CD4-positive, alpha-beta T cell (primary cell): ENCODE measurements at regions not wholly inside any gene's neighbourhood (a gene's known extent, or its start where the extent isn't known, plus 50 kb on each side); places are given as distances from the start of the nearest gene placed in this dataset.

Experiments
- ATAC-seq: fragments of 200-7000 bp; cut with Tn5 transposase; one replicate; pipeline ENCODE4 v1.10.0; 2022; ENCODE audit warnings: mild to moderate bottlenecking; ENCODE audit not compliant: poor library complexity
- CTCF ChIA-PET: fragments of 350-600 bp; sonication (Branson Sonifier 250); formaldehyde crosslinking; loops from one replicate; lab custom pipeline; 2021; ENCODE audit warnings: antibody characterized with exemption, inconsistent platforms; lab: Charles Lee
- POLR2A ChIA-PET: fragments of 350-600 bp; sonication (Branson Sonifier 250); formaldehyde crosslinking; loops from one replicate; lab custom pipeline; 2021; ENCODE audit warnings: antibody characterized with exemption, inconsistent platforms; lab: Charles Lee
- DNase-seq, 14 experiments: peaks; one replicate each; pipeline ENCODE4 v3.0.0-alpha.2; 2013 to 2020; ENCODE audit warnings: mixed read lengths in 2 of 14
- H3K27ac ChIP-seq, 2 donors: one replicate each; pipeline versions ENCODE4 v1.5.1 to v1.7.0; 2013; ENCODE audit warnings: low read length in 2 of 2, low read depth in 1 of 2, mild to moderate bottlenecking in 1 of 2
- H3K27me3 ChIP-seq, 2 experiments: 1 replicate in 1 of 2; 2 replicates in 1 of 2; pipeline versions ENCODE4 v1.6.1 to v1.7.0; 2013; ENCODE audit warnings: low read length in 2 of 2, control low read depth in 1 of 2, mild to moderate bottlenecking in 1 of 2, moderate library complexity in 1 of 2; ENCODE audit not compliant: insufficient read depth in 2 of 2, control insufficient read depth in 1 of 2
- H3K36me3 ChIP-seq: one replicate; pipeline ENCODE4 v1.6.1; 2013; ENCODE audit warnings: low read length, control low read depth; ENCODE audit not compliant: insufficient read depth
- H3K4me1 ChIP-seq: one replicate; pipeline ENCODE4 v1.6.1; 2013; ENCODE audit warnings: low read length, control low read depth; ENCODE audit not compliant: insufficient read depth
- H3K4me3 ChIP-seq: one replicate; pipeline ENCODE4 v1.5.1; 2013; ENCODE audit warnings: mild to moderate bottlenecking, low read length, moderate library complexity
- H3K9me3 ChIP-seq, 2 experiments: 1 replicate in 1 of 2; 2 replicates in 1 of 2; pipeline versions ENCODE4 v1.6.1 to v1.7.0; 2013; ENCODE audit warnings: low read length in 2 of 2, mild to moderate bottlenecking in 2 of 2, control low read depth in 1 of 2, moderate library complexity in 1 of 2; ENCODE audit not compliant: control insufficient read depth in 1 of 2, insufficient read depth in 1 of 2
- H3K27ac Mint-ChIP-seq: one replicate; pipeline ENCODE4 v1.8.0; 2020; ENCODE audit warnings: mixed read lengths
- H3K27me3 Mint-ChIP-seq: one replicate; pipeline ENCODE4 v1.8.0; 2021; ENCODE audit warnings: mixed read lengths
- H3K36me3 Mint-ChIP-seq: one replicate; pipeline ENCODE4 v1.8.0; 2021; ENCODE audit warnings: low read depth, mixed read lengths
- H3K4me1 Mint-ChIP-seq: one replicate; pipeline ENCODE4 v1.8.0; 2021; ENCODE audit warnings: low read depth, mixed read lengths
- H3K4me3 Mint-ChIP-seq: one replicate; pipeline ENCODE4 v1.8.0; 2020; ENCODE audit warnings: mild to moderate bottlenecking, mixed read lengths
- H3K9me3 Mint-ChIP-seq: one replicate; pipeline ENCODE4 v1.8.0; 2020; ENCODE audit warnings: mixed read lengths
- intact Hi-C, 2 experiments: fragments of 100-400 bp; cut with DNase I in 1 of 2; cut with micrococcal nuclease in 1 of 2; formaldehyde crosslinking; loops; one replicate each; pipeline versions ENCODE4 v1.15.1 to v1.9.0; 2023 to 2025; cut with DNase I, micrococcal nuclease
- TF ChIP-seq, protein P1 (sequence below): fragments of 200-600 bp; IDR thresholded peaks from one replicate; pipeline ENCODE4 v1.8.0; 2022; ENCODE audit warnings: antibody characterized with exemption, mild to moderate bottlenecking

DNA sequence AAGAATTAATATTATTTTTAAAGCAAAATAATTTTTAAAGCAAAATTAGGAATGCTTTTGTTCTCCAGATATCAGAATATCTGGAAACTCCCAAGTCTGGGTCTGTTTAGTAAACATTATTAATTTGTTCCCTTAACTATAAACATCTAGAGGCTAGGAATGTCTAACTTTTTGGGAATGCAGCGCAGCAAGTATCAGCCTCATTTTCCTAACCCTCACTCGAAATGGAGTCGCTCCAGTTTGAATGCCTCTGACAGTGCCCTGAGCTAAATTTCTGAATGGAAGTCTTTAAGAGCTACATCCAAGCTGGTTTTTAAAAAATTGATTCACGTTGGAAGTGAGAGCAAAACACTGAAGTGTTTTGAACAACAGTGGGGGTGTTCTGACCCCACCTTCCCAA lies 74.4 kb upstream of the WNT7A start:
- H3K27ac Mint-ChIP-seq = no peak overlapping the region

DNA sequence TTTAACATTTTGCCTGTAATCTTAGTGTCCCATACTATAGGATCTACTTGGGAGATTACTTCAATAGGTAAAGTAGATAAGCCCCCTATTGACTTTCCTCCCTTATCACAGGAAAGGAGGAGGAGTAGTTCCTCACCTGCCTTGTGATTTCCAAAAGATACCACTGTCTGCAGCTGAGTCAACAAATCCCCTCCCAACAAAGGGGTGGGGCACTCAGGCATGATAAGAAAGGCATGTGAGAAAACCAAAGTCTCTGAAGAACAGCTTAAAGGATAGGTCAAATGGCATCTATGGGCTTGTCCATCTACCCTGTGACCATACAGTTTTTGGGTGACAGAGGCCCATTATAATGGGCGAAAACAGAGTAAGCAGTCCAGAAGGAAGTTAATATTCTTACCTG lies 71.3 kb upstream of the WNT7A start:
- Histone ChIP-seq H3K27ac (no peak overlapping the region), H3K4me1 (no peaks in the 10 kb centered on the region), H3K4me3 (no peak overlapping the region), H3K36me3 (no peaks in the 10 kb centered on the region), H3K9me3 (peaks cover 2 to 7% of the 10 kb centered on the region in 2 experiments), H3K27me3 (peaks cover 7% of the 10 kb centered on the region in 2 experiments)
- no peak for ATAC-seq
- no peaks in the 10 kb centered on the region for H3K4me1 Mint-ChIP-seq
- H3K4me3 Mint-ChIP-seq = no peak overlapping the region
- peaks cover 41% of the 10 kb centered on the region for H3K27me3 Mint-ChIP-seq
- intact Hi-C loops = no loop called here
- TF ChIP-seq, protein P1, sequence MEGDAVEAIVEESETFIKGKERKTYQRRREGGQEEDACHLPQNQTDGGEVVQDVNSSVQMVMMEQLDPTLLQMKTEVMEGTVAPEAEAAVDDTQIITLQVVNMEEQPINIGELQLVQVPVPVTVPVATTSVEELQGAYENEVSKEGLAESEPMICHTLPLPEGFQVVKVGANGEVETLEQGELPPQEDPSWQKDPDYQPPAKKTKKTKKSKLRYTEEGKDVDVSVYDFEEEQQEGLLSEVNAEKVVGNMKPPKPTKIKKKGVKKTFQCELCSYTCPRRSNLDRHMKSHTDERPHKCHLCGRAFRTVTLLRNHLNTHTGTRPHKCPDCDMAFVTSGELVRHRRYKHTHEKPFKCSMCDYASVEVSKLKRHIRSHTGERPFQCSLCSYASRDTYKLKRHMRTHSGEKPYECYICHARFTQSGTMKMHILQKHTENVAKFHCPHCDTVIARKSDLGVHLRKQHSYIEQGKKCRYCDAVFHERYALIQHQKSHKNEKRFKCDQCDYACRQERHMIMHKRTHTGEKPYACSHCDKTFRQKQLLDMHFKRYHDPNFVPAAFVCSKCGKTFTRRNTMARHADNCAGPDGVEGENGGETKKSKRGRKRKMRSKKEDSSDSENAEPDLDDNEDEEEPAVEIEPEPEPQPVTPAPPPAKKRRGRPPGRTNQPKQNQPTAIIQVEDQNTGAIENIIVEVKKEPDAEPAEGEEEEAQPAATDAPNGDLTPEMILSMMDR = no peak
- peaks cover 3% of the 10 kb centered on the region for H3K9me3 Mint-ChIP-seq
- ChIA-PET POLR2A (no interaction called here), CTCF (no interaction called here)
- no peak for DNase-seq
- H3K36me3 Mint-ChIP-seq = no peaks in the 10 kb centered on the region
- H3K27ac Mint-ChIP-seq = no peak overlapping the region

More for the DNA sequence above, 74.4 kb upstream of the WNT7A start:
- Mint-ChIP-seq H3K36me3 (no peaks in the 10 kb centered on the region), H3K27me3 (peaks cover 36% of the 10 kb centered on the region), H3K4me1 (no peaks in the 10 kb centered on the region), H3K9me3 (no peaks in the 10 kb centered on the region), H3K4me3 (no peak overlapping the region)
- ChIA-PET CTCF (no interaction called here), POLR2A (no interaction called here)
- H3K4me1 ChIP-seq = no peaks in the 10 kb centered on the region
- TF ChIP-seq, protein P1 = no peak
- no peaks in the 10 kb centered on the region for H3K36me3 ChIP-seq
- ATAC-seq (no peak), DNase-seq (no peak)
- H3K4me3 ChIP-seq = no peak overlapping the region
- intact Hi-C loops = no loop called here
- no peak overlapping the region for H3K27ac ChIP-seq
- H3K9me3 ChIP-seq = no peaks in the 10 kb centered on the region
- peaks cover 2 to 3% of the 10 kb centered on the region in 2 experiments for H3K27me3 ChIP-seq

DNA sequence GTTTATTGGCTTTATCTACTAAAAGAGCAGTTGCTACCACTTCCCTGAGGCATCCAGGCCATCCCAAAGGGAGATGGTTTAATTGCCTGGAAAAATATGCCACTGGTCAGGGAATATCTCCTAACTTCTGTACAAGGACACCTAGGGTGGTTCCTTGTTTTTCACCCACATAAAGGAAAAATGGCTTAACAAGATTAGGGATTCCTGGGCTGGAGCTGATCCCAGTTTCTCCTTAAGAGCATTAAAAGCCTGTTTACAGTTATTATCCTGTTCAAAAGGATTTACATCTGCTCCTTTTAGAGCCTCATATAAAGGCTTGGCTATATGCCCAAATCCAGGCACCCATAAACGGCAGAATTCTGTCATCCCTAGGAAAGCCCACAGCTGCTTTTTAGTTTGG lies 70.2 kb upstream of the WNT7A start:
- no peak for ATAC-seq
- intact Hi-C loops = no loop called here
- TF ChIP-seq, protein P1 = no peak
- H3K27me3 ChIP-seq = peaks cover 7% of the 10 kb centered on the region in 2 experiments
- H3K27ac ChIP-seq = no peak overlapping the region
- Mint-ChIP-seq H3K27ac (no peak overlapping the region), H3K27me3 (peaks cover 42% of the 10 kb centered on the region), H3K4me1 (no peaks in the 10 kb centered on the region), H3K9me3 (peaks cover 9% of the 10 kb centered on the region), H3K36me3 (no peaks in the 10 kb centered on the region), H3K4me3 (no peak overlapping the region)
- CTCF ChIA-PET = no interaction called here
- H3K4me3 ChIP-seq = no peak overlapping the region
- POLR2A ChIA-PET = no interaction called here
- peaks cover 7 to 9% of the 10 kb centered on the region in 2 experiments for H3K9me3 ChIP-seq
- no peaks in the 10 kb centered on the region for H3K36me3 ChIP-seq
- no peaks in the 10 kb centered on the region for H3K4me1 ChIP-seq
- no peak for DNase-seq
